A549 (cell line): ENCODE measurements at regions not wholly inside any gene's neighbourhood (a gene's known extent, or its start where the extent isn't known, plus 50 kb on each side); places are given as distances from the start of the nearest gene placed in this dataset.

Experiments used
- ATAC-seq, 2 experiments: fragments of 200-7000 bp in 1 of 2; fragments of >200 bp in 1 of 2; cut with Nextera tagmentation in 1 of 2; cut with Tn5 transposase in 1 of 2; 3 replicates each; pipeline versions ENCODE4 v1.8.0 to v1.9.1; 2018 to 2020; ENCODE audit warnings: mild to moderate bottlenecking in 1 of 2, moderate library complexity in 1 of 2
- CTCF ChIA-PET: fragments of 300-600 bp; sonication (Branson Sonifier 250); formaldehyde crosslinking; extraction: SDS; loops from one replicate; lab custom pipeline; 2021; ENCODE audit warnings: antibody characterized with exemption, inconsistent platforms; lab: Yijun Ruan, JAX
- POLR2A ChIA-PET: fragments of 350-600 bp; formaldehyde crosslinking; extraction: SDS; loops from one replicate; lab custom pipeline; 2021; ENCODE audit warnings: antibody characterized with exemption, inconsistent platforms; lab: Yijun Ruan, JAX
- DNase-seq, 2 experiments: peaks; one replicate each; pipeline versions ENCODE4 v3.0.0 to v3.0.0-alpha.2; 2011 to 2016; ENCODE audit warnings: low read depth in 1 of 2, low spot score in 1 of 2
- FAIRE-seq: peaks from 2 replicates; lab custom pipeline; 2011; peaks lifted over from hg19 to GRCh38; lab: Jason Lieb, UNC
- H3K27ac ChIP-seq, 2 experiments: fragments of >200 bp; sonication (Bioruptor Twin); formaldehyde crosslinking; 3 replicates each; pipeline ENCODE4 v1.5.1; 2016 to 2017
- H3K4me1 ChIP-seq: fragments of >200 bp; sonication (Bioruptor Twin); formaldehyde crosslinking; 3 replicates; pipeline ENCODE4 v1.6.1; 2016
- H3K4me2 ChIP-seq: fragments of >200 bp; sonication (Bioruptor Twin); formaldehyde crosslinking; 3 replicates; pipeline ENCODE4 v1.6.1; 2016
- H3K4me3 ChIP-seq: fragments of >200 bp; sonication (Bioruptor Twin); formaldehyde crosslinking; 3 replicates; pipeline ENCODE4 v1.5.1; 2016
- H3K9me3 ChIP-seq: fragments of >200 bp; sonication (Bioruptor Twin); formaldehyde crosslinking; 3 replicates; pipeline ENCODE4 v1.6.1; 2016
- CEBPB ChIP-seq, 2 experiments: fragments of >200 bp in 1 of 2; sonication (Bioruptor Twin) in 1 of 2; formaldehyde crosslinking in 1 of 2; IDR thresholded peaks; 2 replicates each; pipeline ENCODE4 v1.6.1; 2012 to 2016
- CHD2 ChIP-seq: fragments of 150-350 bp; IDR thresholded peaks from 2 replicates; pipeline ENCODE4 v1.6.1; 2014; ENCODE audit warnings: low read length; ENCODE audit not compliant: partially characterized antibody
- EHF ChIP-seq: fragments of 250-450 bp; sonication (Bioruptor Pico); IDR thresholded peaks from 2 replicates; pipeline ENCODE4 v1.5.0; 2020; ENCODE audit warnings: mild to moderate bottlenecking
- EHMT2 ChIP-seq: fragments of 200-600 bp; sonication (generic); IDR thresholded peaks from 2 replicates; pipeline ENCODE4 v1.6.1; 2016; ENCODE audit warnings: antibody characterized with exemption, low read depth, mild to moderate bottlenecking, moderate library complexity
- ESRRA ChIP-seq: fragments of 150-350 bp; IDR thresholded peaks from 2 replicates; pipeline ENCODE4 v1.6.1; 2014; ENCODE audit warnings: mild to moderate bottlenecking, low read length, borderline replicate concordance
- HOXA7 ChIP-seq: fragments of 250-450 bp; sonication (Bioruptor Pico); IDR thresholded peaks from 2 replicates; pipeline ENCODE4 v1.5.0; 2020; ENCODE audit warnings: mild to moderate bottlenecking, moderate library complexity
- MAFK ChIP-seq: fragments of 450-650 bp; IDR thresholded peaks from 2 replicates; pipeline ENCODE4 v1.6.1; 2014; ENCODE audit not compliant: partially characterized antibody
- NR3C1 ChIP-seq: fragments of >200 bp; sonication (Bioruptor Twin); formaldehyde crosslinking; IDR thresholded peaks from 3 replicates; pipeline ENCODE4 v1.6.1; 2017
- SMC3 ChIP-seq: fragments of >200 bp; sonication (Bioruptor Twin); formaldehyde crosslinking; IDR thresholded peaks from 3 replicates; pipeline ENCODE4 v1.6.1; 2018; ENCODE audit warnings: inconsistent platforms
- ZNF302 ChIP-seq: fragments of 250-450 bp; sonication (Bioruptor Pico); IDR thresholded peaks from 2 replicates; pipeline ENCODE4 v1.9.0; 2021; ENCODE audit warnings: inconsistent platforms, mild to moderate bottlenecking, moderate library complexity
- WGBS: methylation state at CpG from one replicate; pipeline ENCODE4 v1.1.6; 2017; ENCODE audit errors: missing lambda C conversion rate; 5-methylcytosine and 5-hydroxymethylcytosine counted together
- TF ChIP-seq, protein P1 (sequence below): fragments of 250-450 bp; sonication (Bioruptor Pico); IDR thresholded peaks from 2 replicates; pipeline ENCODE4 v1.5.0; 2021; ENCODE audit warnings: mild to moderate bottlenecking, moderate library complexity, borderline replicate concordance
- TF ChIP-seq, protein P2 (sequence below): IDR thresholded peaks from 2 replicates; pipeline ENCODE4 v1.6.1; 2012
- TF ChIP-seq, protein P3 (sequence below): fragments of 450-650 bp; IDR thresholded peaks from 2 replicates; pipeline ENCODE4 v1.6.1; 2014; ENCODE audit warnings: antibody characterized with exemption
- TF ChIP-seq, protein P4 (sequence below): fragments of 200-600 bp; sonication (generic); IDR thresholded peaks from 2 replicates; pipeline ENCODE4 v1.6.1; 2016; ENCODE audit warnings: antibody characterized with exemption, mild to moderate bottlenecking, moderate library complexity
- TF ChIP-seq, protein P5 (sequence below): fragments of >200 bp; sonication (Bioruptor Twin); formaldehyde crosslinking; IDR thresholded peaks from 3 replicates; pipeline ENCODE4 v1.6.1; 2016

DNA sequence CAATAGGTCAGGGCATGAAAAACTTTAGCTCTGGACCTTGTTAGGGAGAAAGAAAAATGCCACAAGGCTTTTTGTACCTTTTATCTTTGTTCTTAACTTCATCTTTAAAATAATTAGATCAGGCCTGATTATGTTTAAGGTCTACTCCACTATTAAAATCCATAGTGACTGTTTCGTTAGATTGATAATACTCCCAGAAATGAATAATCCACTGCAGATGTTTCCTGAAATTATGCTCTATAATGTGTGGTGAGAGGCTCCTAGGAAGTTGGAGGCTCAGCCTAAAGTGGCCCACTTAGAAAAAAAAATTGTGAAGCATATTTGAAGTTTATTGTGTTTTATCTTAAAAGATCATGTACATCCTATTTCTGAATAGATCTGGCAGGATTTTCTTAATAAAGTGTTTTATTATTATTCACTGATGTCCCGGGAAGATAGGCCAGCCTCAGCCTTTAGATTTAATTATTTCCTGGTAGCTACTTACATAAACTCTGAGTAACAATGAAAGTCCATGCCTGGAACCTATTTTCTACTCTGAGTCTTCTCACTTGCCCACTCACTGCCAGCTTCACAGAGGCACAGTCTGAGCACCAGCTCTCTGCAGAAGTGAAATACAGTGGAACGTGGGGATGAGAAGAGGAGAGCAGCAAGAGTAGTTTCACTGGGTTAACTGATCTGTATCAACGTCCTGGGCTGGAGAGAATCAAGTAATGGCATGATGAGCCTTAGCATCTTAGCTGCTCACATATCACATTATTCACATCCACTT lies 126.8 kb upstream of the TMEM170B start (continued):
- TF ChIP-seq, protein P1, sequence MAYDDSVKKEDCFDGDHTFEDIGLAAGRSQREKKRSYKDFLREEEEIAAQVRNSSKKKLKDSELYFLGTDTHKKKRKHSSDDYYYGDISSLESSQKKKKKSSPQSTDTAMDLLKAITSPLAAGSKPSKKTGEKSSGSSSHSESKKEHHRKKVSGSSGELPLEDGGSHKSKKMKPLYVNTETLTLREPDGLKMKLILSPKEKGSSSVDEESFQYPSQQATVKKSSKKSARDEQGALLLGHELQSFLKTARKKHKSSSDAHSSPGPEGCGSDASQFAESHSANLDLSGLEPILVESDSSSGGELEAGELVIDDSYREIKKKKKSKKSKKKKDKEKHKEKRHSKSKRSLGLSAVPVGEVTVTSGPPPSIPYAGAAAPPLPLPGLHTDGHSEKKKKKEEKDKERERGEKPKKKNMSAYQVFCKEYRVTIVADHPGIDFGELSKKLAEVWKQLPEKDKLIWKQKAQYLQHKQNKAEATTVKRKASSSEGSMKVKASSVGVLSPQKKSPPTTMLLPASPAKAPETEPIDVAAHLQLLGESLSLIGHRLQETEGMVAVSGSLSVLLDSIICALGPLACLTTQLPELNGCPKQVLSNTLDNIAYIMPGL (CRISPR knock-in tag) = no peak
- TF ChIP-seq EHMT2 = no peak
- TF ChIP-seq HOXA7 (CRISPR knock-in tag) = no peak
- TF ChIP-seq, protein P2, sequence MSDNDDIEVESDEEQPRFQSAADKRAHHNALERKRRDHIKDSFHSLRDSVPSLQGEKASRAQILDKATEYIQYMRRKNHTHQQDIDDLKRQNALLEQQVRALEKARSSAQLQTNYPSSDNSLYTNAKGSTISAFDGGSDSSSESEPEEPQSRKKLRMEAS = no peak
- TF ChIP-seq ESRRA = no peak

DNA sequence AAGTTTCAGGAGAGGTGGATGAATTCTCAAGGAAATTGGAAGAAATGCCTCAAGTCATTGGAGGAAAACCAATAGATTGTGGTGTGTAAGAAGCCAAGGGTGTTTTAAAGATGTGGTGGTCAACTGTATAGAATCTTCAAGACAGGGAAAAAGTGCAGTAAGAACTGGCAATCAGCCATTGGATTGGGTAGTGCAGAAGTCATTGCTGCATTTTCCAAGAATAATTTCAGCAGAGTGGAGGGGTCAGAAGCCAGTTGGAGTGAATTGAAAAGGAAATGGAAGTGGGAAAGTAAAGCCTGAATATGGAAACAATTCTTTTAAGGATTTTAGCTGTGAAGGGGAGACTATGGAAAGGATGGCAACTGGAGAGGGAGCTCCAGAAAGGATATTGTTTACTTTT lies 128.2 kb upstream of the TMEM170B start:
- ChIA-PET POLR2A (no interaction called here), CTCF (interaction anchor here (0.6 kb wide), 1 partner anchor 60 kb away, joined by 3 read pairs; no protein-coding TSS in a partner anchor)
- Histone ChIP-seq H3K27ac (0 out of 6 replicates have a peak overlapping the region, but pooled peaks of 1 of the 2 experiments have one; percentile 38), H3K4me1 (peaks cover 12% of the 10 kb centered on the region; the same call in 2 of the 3 replicates), H3K9me3 (no peaks in the 10 kb centered on the region), H3K4me3 (no peak overlapping the region), H3K4me2 (no peak overlapping the region)
- DNase-seq = no peak
- FAIRE-seq = no peak
- TF ChIP-seq CHD2 (no peak), ZNF302 (CRISPR knock-in tag) (no peak)
- TF ChIP-seq, protein P3, sequence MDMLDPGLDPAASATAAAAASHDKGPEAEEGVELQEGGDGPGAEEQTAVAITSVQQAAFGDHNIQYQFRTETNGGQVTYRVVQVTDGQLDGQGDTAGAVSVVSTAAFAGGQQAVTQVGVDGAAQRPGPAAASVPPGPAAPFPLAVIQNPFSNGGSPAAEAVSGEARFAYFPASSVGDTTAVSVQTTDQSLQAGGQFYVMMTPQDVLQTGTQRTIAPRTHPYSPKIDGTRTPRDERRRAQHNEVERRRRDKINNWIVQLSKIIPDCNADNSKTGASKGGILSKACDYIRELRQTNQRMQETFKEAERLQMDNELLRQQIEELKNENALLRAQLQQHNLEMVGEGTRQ = no peak
- ATAC-seq = no peak

DNA sequence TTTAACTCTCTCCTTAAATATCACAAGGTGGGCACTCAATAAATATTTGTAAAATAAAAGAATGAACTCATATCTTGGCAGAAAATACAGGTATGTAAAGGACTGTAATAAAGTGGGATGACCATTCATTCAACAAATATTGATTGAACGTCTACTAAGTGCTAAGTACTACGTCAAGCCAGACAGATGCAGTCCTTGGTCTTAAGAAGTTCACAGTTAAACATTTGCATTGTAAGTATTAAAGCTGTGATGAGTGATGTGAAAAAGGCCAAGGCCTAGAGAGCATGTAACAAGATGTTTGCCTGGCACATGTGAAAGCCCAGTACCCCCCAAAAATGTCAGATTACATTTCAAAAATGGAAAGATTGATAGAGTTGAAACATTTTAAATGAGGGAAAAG lies 130.1 kb upstream of the TMEM170B start:
- FAIRE-seq = no peak
- DNase-seq = peak in 1 of 2 experiments; percentile 53
- Histone ChIP-seq H3K9me3 (no peaks in the 10 kb centered on the region), H3K27ac (0 out of 6 replicates have a peak overlapping the region, but pooled peaks of 1 of the 2 experiments have one; percentile 26), H3K4me3 (no peak overlapping the region), H3K4me2 (no peak overlapping the region), H3K4me1 (peaks cover 5% of the 10 kb centered on the region; the same call in 1 of the 3 replicates)
- CTCF ChIA-PET = no interaction called here
- POLR2A ChIA-PET = no interaction called here
- no peak for TF ChIP-seq EHF (CRISPR knock-in tag)
- TF ChIP-seq CHD2 = no peak
- TF ChIP-seq ESRRA = no peak
- 40% methylated on average over 2 of the region's 2 CpGs for WGBS
- peak in 1 of 2 experiments; percentile 49; a peak in 3 of 6 replicates for ATAC-seq

DNA sequence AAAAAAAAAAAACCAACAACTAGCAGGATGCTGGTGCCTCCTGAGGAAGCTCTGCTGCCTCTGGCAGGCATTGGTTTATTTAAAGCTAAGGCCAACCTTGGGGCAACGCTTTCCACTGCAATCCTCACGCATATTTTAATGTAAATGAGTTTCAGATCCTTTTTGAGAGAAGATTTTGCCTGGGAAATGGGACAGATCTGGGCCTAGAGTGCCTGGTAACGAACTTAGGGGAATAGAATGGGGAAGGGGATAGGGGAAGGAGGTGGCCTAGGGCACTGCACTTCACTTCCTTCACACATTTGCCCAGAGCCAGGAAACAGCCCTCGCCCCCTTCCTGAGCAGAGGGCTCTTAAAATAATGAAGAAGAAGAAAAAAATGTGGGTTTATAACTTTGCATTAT lies 132.7 kb upstream of the TMEM170B start:
- ChIA-PET CTCF (no interaction called here), POLR2A (no interaction called here)
- TF ChIP-seq, protein P1 (CRISPR knock-in tag) = no peak
- TF ChIP-seq, protein P4, sequence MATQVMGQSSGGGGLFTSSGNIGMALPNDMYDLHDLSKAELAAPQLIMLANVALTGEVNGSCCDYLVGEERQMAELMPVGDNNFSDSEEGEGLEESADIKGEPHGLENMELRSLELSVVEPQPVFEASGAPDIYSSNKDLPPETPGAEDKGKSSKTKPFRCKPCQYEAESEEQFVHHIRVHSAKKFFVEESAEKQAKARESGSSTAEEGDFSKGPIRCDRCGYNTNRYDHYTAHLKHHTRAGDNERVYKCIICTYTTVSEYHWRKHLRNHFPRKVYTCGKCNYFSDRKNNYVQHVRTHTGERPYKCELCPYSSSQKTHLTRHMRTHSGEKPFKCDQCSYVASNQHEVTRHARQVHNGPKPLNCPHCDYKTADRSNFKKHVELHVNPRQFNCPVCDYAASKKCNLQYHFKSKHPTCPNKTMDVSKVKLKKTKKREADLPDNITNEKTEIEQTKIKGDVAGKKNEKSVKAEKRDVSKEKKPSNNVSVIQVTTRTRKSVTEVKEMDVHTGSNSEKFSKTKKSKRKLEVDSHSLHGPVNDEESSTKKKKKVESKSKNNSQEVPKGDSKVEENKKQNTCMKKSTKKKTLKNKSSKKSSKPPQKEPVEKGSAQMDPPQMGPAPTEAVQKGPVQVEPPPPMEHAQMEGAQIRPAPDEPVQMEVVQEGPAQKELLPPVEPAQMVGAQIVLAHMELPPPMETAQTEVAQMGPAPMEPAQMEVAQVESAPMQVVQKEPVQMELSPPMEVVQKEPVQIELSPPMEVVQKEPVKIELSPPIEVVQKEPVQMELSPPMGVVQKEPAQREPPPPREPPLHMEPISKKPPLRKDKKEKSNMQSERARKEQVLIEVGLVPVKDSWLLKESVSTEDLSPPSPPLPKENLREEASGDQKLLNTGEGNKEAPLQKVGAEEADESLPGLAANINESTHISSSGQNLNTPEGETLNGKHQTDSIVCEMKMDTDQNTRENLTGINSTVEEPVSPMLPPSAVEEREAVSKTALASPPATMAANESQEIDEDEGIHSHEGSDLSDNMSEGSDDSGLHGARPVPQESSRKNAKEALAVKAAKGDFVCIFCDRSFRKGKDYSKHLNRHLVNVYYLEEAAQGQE = no peak
- TF ChIP-seq SMC3 = no peak
- TF ChIP-seq MAFK = no peak
- no peak for TF ChIP-seq NR3C1
- TF ChIP-seq, protein P5, sequence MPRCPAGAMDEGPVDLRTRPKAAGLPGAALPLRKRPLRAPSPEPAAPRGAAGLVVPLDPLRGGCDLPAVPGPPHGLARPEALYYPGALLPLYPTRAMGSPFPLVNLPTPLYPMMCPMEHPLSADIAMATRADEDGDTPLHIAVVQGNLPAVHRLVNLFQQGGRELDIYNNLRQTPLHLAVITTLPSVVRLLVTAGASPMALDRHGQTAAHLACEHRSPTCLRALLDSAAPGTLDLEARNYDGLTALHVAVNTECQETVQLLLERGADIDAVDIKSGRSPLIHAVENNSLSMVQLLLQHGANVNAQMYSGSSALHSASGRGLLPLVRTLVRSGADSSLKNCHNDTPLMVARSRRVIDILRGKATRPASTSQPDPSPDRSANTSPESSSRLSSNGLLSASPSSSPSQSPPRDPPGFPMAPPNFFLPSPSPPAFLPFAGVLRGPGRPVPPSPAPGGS = no peak
- no peak for TF ChIP-seq CEBPB (IDR thresholded peaks at IDR 0.05)
- Histone ChIP-seq H3K9me3 (no peaks in the 10 kb centered on the region), H3K4me1 (no peaks in the 10 kb centered on the region), H3K4me3 (no peak overlapping the region), H3K27ac (peak overlapping the region in 1 of 2 experiments; percentile 46; a peak in 1 of 6 replicates), H3K4me2 (no peak overlapping the region)
- FAIRE-seq = no peak
- WGBS = 88% methylated on average over 4 of the region's 4 CpGs
- no peak for ATAC-seq
- no peak for DNase-seq
